ENCODE measurements at regions not wholly inside any gene's neighbourhood (a gene's known extent, or its start where the extent isn't known, plus 50 kb on each side); places are given as distances from the start of the nearest gene placed in this dataset.

DNA sequence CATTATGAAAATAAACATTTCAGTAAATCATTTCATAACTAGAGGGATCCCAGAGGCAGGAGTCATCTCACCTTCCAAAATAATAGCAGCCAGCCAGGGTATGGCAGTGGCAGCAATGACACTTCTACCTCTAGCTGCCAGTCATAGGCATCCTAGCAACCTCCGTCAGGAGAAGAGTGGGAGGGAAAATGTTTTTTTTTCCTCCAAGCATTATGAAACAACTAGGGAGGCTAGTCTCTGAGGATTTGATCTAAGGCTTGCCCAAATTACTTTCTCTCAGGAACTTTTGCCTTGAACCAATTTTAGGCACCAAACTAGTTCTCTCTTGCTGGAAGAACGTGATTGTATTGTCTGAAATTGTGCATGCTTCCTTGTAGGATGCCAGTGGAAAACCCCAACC is 208.7 kb upstream of the PREP start:
- TF ChIP-seq, protein P1, sequence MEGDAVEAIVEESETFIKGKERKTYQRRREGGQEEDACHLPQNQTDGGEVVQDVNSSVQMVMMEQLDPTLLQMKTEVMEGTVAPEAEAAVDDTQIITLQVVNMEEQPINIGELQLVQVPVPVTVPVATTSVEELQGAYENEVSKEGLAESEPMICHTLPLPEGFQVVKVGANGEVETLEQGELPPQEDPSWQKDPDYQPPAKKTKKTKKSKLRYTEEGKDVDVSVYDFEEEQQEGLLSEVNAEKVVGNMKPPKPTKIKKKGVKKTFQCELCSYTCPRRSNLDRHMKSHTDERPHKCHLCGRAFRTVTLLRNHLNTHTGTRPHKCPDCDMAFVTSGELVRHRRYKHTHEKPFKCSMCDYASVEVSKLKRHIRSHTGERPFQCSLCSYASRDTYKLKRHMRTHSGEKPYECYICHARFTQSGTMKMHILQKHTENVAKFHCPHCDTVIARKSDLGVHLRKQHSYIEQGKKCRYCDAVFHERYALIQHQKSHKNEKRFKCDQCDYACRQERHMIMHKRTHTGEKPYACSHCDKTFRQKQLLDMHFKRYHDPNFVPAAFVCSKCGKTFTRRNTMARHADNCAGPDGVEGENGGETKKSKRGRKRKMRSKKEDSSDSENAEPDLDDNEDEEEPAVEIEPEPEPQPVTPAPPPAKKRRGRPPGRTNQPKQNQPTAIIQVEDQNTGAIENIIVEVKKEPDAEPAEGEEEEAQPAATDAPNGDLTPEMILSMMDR (IDR thresholded peaks at IDR 0.05; ENCODE audit: extremely low read depth in 1 of 2, insufficient read depth in 1 of 2, low read depth in 1 of 2, low read length in 2 of 2) = no peak
- TF ChIP-seq JUN (IDR thresholded peaks at IDR 0.05; ENCODE audit: borderline replicate concordance, insufficient read depth, insufficient read length, low read depth) = no peak
- TF ChIP-seq, protein P2, sequence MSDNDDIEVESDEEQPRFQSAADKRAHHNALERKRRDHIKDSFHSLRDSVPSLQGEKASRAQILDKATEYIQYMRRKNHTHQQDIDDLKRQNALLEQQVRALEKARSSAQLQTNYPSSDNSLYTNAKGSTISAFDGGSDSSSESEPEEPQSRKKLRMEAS (IDR thresholded peaks at IDR 0.05; ENCODE audit: insufficient read depth, insufficient read length) = no peak
- no peak for TF ChIP-seq EZH2 (IDR thresholded peaks at IDR 0.05; ENCODE audit: borderline replicate concordance, low read depth, low read length, severe bottlenecking)
- no peak for TF ChIP-seq POLR2A (IDR thresholded peaks at IDR 0.05; ENCODE audit: low read depth, low read length)
